TTC549 (cell line): ENCODE measurements at regions not wholly inside any gene's neighbourhood (a gene's known extent, or its start where the extent isn't known, plus 50 kb on each side); places are given as distances from the start of the nearest gene placed in this dataset.

Experiments used
- FAIRE-seq: peaks from 2 replicates; lab custom pipeline; 2012; peaks lifted over from hg19 to GRCh38; lab: Jason Lieb, UNC

GRCh38 chr3:181764544-181764943 lies 52.8 kb downstream of the SOX2 start:
- no peak for FAIRE-seq

- FAIRE-seq, result no peak
Observed at GRCh38 chr3:181770296-181770695, 58.6 kb downstream of the SOX2 start.

GRCh38 chr3:181771120-181771519 lies 59.4 kb downstream of the SOX2 start:
- FAIRE-seq, result no peak

- FAIRE-seq, result no peak
Observed at GRCh38 chr3:181772166-181772565, 60.4 kb downstream of the SOX2 start.

- no peak for FAIRE-seq
Observed at GRCh38 chr3:181773921-181774320, 62.2 kb downstream of the SOX2 start.

- FAIRE-seq, result no peak
Observed at GRCh38 chr3:181782306-181782954, 70.7 kb downstream of the SOX2 start.

- no peak for FAIRE-seq
Observed at GRCh38 chr3:181790561-181790960, 78.8 kb downstream of the SOX2 start.

- FAIRE-seq, result no peak
Observed at GRCh38 chr3:181791056-181791955, 79.6 kb downstream of the SOX2 start.

- FAIRE-seq, result no peak
Observed at GRCh38 chr3:181793006-181793405, 81.3 kb downstream of the SOX2 start.

GRCh38 chr3:181794011-181794790 lies 82.5 kb downstream of the SOX2 start:
- no peak for FAIRE-seq

- FAIRE-seq, result no peak
Observed at GRCh38 chr3:181796641-181797040, 84.9 kb downstream of the SOX2 start.

- no peak for FAIRE-seq
Observed at GRCh38 chr3:181797431-181797830, 85.7 kb downstream of the SOX2 start.

GRCh38 chr3:181805703-181806102 lies 94.0 kb downstream of the SOX2 start:
- FAIRE-seq, result no peak

GRCh38 chr3:181808053-181808452 lies 96.3 kb downstream of the SOX2 start:
- no peak for FAIRE-seq

GRCh38 chr3:181823716-181824115 lies 112.0 kb downstream of the SOX2 start:
- no peak for FAIRE-seq

- FAIRE-seq, result no peak
Observed at GRCh38 chr3:181824961-181825360, 113.2 kb downstream of the SOX2 start.

GRCh38 chr3:181839039-181839915 lies 127.6 kb downstream of the SOX2 start:
- no peak for FAIRE-seq

- no peak for FAIRE-seq
Observed at GRCh38 chr3:181839916-181840297, 128.2 kb downstream of the SOX2 start.

GRCh38 chr3:181844211-181844610 lies 132.5 kb downstream of the SOX2 start:
- FAIRE-seq, result no peak

- FAIRE-seq, result no peak
Observed at GRCh38 chr3:181847276-181847675, 135.6 kb downstream of the SOX2 start.

GRCh38 chr3:181851063-181851462 lies 139.3 kb downstream of the SOX2 start:
- FAIRE-seq, result no peak

- FAIRE-seq, result no peak
Observed at GRCh38 chr3:181855825-181856224, 144.1 kb downstream of the SOX2 start.
